SK-N-SH (cell line): ENCODE measurements at regions not wholly inside any gene's neighbourhood (a gene's known extent, or its start where the extent isn't known, plus 50 kb on each side); places are given as distances from the start of the nearest gene placed in this dataset.

Source experiments
- CTCF ChIA-PET: fragments of 300-600, 350-600 bp; formaldehyde crosslinking; extraction: SDS; loops from one replicate; lab custom pipeline; 2021; lab: Yijun Ruan, JAX
- POLR2A ChIA-PET: fragments of 350-600 bp; sonication (Branson Sonifier 250); formaldehyde crosslinking; extraction: SDS; loops from one replicate; lab custom pipeline; 2020; ENCODE audit warnings: antibody characterized with exemption, inconsistent platforms; lab: Yijun Ruan, JAX
- DNase-seq: peaks from one replicate; pipeline ENCODE4 v3.0.0; 2012
- H2AFZ ChIP-seq: fragments of 200-600 bp; sonication (generic); 2 replicates; pipeline ENCODE4 v1.8.1; 2016; ENCODE audit warnings: antibody characterized with exemption, mild to moderate bottlenecking, low read depth
- H3F3A ChIP-seq: fragments of 200-600 bp; sonication (generic); replicated peaks from 2 replicates; pipeline ENCODE3; 2016; ENCODE audit warnings: antibody characterized with exemption, mild to moderate bottlenecking; ENCODE audit not compliant: insufficient read depth
- H3K27ac ChIP-seq, 2 experiments: fragments of 200-500 bp in 1 of 2; fragments of 200-600 bp in 1 of 2; sonication (Bioruptor generic) in 1 of 2; sonication (generic), shearing (Covaris generic) in 1 of 2; 2 replicates each; pipeline versions ENCODE4 v1.5.1 to v1.6.1; 2014 to 2016; ENCODE audit warnings: low read depth in 2 of 2, inconsistent platforms in 1 of 2, low read length in 1 of 2, mild to moderate bottlenecking in 1 of 2, mixed read lengths in 1 of 2
- H3K27me3 ChIP-seq: fragments of 200-600 bp; sonication (generic), shearing (Covaris generic); 2 replicates; pipeline ENCODE4 v1.6.1; 2016; ENCODE audit warnings: mixed run types; ENCODE audit not compliant: insufficient read depth
- H3K36me3 ChIP-seq, 2 experiments: fragments of 200-500 bp in 1 of 2; fragments of 200-600 bp in 1 of 2; sonication (Bioruptor generic) in 1 of 2; sonication (generic) in 1 of 2; replicated peaks in 1 of 2; 2 replicates each; pipeline versions ENCODE3 to v1.5.1; 2014 to 2016; ENCODE audit warnings: low read length in 1 of 2, mild to moderate bottlenecking in 1 of 2; ENCODE audit not compliant: insufficient read depth in 2 of 2, control insufficient read depth in 1 of 2
- H3K4me1 ChIP-seq, 2 experiments: fragments of 200-500 bp in 1 of 2; fragments of 200-600 bp in 1 of 2; sonication (Bioruptor generic) in 1 of 2; sonication (generic), shearing (Covaris generic) in 1 of 2; 2 replicates each; pipeline versions ENCODE4 v1.5.1 to v1.6.1; 2014 to 2016; ENCODE audit warnings: low read depth in 1 of 2, low read length in 1 of 2, mixed run types in 1 of 2; ENCODE audit not compliant: insufficient read depth in 2 of 2, control insufficient read depth in 1 of 2
- H3K4me2 ChIP-seq: fragments of 200-600 bp; sonication (generic), shearing (Covaris generic); 2 replicates; pipeline ENCODE4 v1.6.1; 2017; ENCODE audit warnings: mixed run types
- H3K4me3 ChIP-seq, 2 experiments: fragments of 200-500 bp in 1 of 2; fragments of 200-600 bp in 1 of 2; sonication (Bioruptor generic) in 1 of 2; sonication (generic), shearing (Covaris generic) in 1 of 2; 2 replicates each; pipeline versions ENCODE4 v1.5.1 to v1.8.1; 2014 to 2016; ENCODE audit warnings: low read depth in 2 of 2, inconsistent platforms in 1 of 2, low read length in 1 of 2, mild to moderate bottlenecking in 1 of 2, mixed read lengths in 1 of 2, moderate library complexity in 1 of 2
- H3K79me2 ChIP-seq: fragments of 200-600 bp; sonication (generic); 2 replicates; pipeline ENCODE4 v1.8.1; 2017; ENCODE audit warnings: mild to moderate bottlenecking; ENCODE audit not compliant: insufficient read depth
- H3K9ac ChIP-seq: fragments of 200-600 bp; sonication (generic); 2 replicates; pipeline ENCODE4 v1.6.1; 2017; ENCODE audit warnings: mixed run types
- H3K9me2 ChIP-seq: fragments of 200-600 bp; sonication (generic); 2 replicates; pipeline ENCODE4 v1.6.1; 2017; ENCODE audit warnings: mixed run types
- H3K9me3 ChIP-seq: fragments of 200-600 bp; sonication (generic); 2 replicates; pipeline ENCODE4 v1.6.1; 2017; ENCODE audit warnings: mixed run types, mild to moderate bottlenecking, moderate library complexity
- H4K20me1 ChIP-seq: fragments of 200-600 bp; sonication (generic); 2 replicates; pipeline ENCODE4 v1.6.1; 2017; ENCODE audit warnings: mild to moderate bottlenecking, mixed run types; ENCODE audit not compliant: insufficient read depth
- EP300 ChIP-seq, 2 experiments: IDR thresholded peaks; 2 replicates each; pipeline versions ENCODE4 v1.4.0 to v1.6.1; 2012; ENCODE audit warnings: borderline replicate concordance in 1 of 2, low read depth in 1 of 2, low read length in 1 of 2
- FOXM1 ChIP-seq: IDR thresholded peaks from 2 replicates; pipeline ENCODE4 v1.4.0; 2012; ENCODE audit warnings: low read depth, mild to moderate bottlenecking
- JUND ChIP-seq: IDR thresholded peaks from 2 replicates; pipeline ENCODE4 v1.4.0; 2012
- NFIC ChIP-seq: IDR thresholded peaks from 2 replicates; pipeline ENCODE4 v1.4.0; 2012; ENCODE audit warnings: borderline replicate concordance
- NRF1 ChIP-seq: IDR thresholded peaks from 2 replicates; pipeline ENCODE4 v1.6.1; 2012; ENCODE audit warnings: low read depth, mild to moderate bottlenecking, low read length
- POLR2AphosphoS5 ChIP-seq: IDR thresholded peaks from 2 replicates; pipeline ENCODE4 v1.6.1; 2012; ENCODE audit warnings: low read depth, low read length
- RAD21 ChIP-seq: IDR thresholded peaks from 2 replicates; pipeline ENCODE4 v1.6.1; 2012; ENCODE audit warnings: mild to moderate bottlenecking, low read length
- RFX5 ChIP-seq: IDR thresholded peaks from 2 replicates; pipeline ENCODE4 v1.6.1; 2012; ENCODE audit warnings: mild to moderate bottlenecking, improper control_type of control experiment, low read length
- SIN3A ChIP-seq: IDR thresholded peaks from 2 replicates; pipeline ENCODE4 v1.6.1; 2012; ENCODE audit warnings: low read depth, mild to moderate bottlenecking, low read length, moderate library complexity, borderline replicate concordance
- TAF1 ChIP-seq: IDR thresholded peaks from 2 replicates; pipeline ENCODE4 v1.6.1; 2012; ENCODE audit warnings: low read depth, mild to moderate bottlenecking, low read length, moderate library complexity, borderline replicate concordance
- TCF12 ChIP-seq: IDR thresholded peaks from 2 replicates; pipeline ENCODE4 v1.4.0; 2012
- YY1 ChIP-seq: IDR thresholded peaks from 2 replicates; pipeline ENCODE4 v1.4.0; 2012; ENCODE audit warnings: low read depth, mild to moderate bottlenecking
- WGBS: methylation state at CpG from one replicate; pipeline ENCODE4 v1.1.6; 2017; ENCODE audit warnings: low lambda C conversion rate; 5-methylcytosine and 5-hydroxymethylcytosine counted together
- TF ChIP-seq, protein P1 (sequence below): IDR thresholded peaks from 2 replicates; pipeline ENCODE4 v1.4.0; 2012; ENCODE audit warnings: low read depth
- TF ChIP-seq, protein P2 (sequence below): IDR thresholded peaks from 2 replicates; pipeline ENCODE4 v1.6.1; 2012; ENCODE audit warnings: mild to moderate bottlenecking, low read depth, low read length, moderate library complexity
- TF ChIP-seq, protein P3 (sequence below): IDR thresholded peaks from 2 replicates; pipeline ENCODE4 v1.4.0; 2012; ENCODE audit warnings: low read depth, borderline replicate concordance

DNA sequence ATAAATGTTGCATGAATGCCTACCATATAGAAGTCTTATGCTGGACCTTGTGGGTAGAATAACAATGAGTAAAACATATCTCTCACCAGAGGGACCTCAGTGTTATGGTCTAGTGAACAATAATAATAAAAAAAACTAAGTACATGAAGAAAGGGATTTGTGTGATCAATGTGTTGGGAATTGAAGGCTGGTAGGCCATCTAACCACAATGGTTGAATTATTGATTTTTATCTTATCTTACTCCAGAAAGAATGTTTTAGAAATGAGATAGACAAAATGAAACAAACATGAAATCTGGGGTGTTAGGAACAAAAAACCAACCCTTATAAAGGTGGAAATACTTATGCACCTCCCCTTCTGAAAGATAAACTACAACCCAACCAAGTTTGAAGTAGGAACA lies 243.9 kb upstream of the LRIG3 start:
- TF ChIP-seq JUND (no peak), TAF1 (no peak), TCF12 (no peak), NRF1 (no peak), RFX5 (no peak), NFIC (no peak), SIN3A (no peak), RAD21 (no peak), YY1 (no peak), POLR2AphosphoS5 (no peak)
- TF ChIP-seq, protein P1, sequence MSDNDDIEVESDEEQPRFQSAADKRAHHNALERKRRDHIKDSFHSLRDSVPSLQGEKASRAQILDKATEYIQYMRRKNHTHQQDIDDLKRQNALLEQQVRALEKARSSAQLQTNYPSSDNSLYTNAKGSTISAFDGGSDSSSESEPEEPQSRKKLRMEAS: no peak
- TF ChIP-seq, protein P2, sequence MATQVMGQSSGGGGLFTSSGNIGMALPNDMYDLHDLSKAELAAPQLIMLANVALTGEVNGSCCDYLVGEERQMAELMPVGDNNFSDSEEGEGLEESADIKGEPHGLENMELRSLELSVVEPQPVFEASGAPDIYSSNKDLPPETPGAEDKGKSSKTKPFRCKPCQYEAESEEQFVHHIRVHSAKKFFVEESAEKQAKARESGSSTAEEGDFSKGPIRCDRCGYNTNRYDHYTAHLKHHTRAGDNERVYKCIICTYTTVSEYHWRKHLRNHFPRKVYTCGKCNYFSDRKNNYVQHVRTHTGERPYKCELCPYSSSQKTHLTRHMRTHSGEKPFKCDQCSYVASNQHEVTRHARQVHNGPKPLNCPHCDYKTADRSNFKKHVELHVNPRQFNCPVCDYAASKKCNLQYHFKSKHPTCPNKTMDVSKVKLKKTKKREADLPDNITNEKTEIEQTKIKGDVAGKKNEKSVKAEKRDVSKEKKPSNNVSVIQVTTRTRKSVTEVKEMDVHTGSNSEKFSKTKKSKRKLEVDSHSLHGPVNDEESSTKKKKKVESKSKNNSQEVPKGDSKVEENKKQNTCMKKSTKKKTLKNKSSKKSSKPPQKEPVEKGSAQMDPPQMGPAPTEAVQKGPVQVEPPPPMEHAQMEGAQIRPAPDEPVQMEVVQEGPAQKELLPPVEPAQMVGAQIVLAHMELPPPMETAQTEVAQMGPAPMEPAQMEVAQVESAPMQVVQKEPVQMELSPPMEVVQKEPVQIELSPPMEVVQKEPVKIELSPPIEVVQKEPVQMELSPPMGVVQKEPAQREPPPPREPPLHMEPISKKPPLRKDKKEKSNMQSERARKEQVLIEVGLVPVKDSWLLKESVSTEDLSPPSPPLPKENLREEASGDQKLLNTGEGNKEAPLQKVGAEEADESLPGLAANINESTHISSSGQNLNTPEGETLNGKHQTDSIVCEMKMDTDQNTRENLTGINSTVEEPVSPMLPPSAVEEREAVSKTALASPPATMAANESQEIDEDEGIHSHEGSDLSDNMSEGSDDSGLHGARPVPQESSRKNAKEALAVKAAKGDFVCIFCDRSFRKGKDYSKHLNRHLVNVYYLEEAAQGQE: no peak
- TF ChIP-seq, protein P3, sequence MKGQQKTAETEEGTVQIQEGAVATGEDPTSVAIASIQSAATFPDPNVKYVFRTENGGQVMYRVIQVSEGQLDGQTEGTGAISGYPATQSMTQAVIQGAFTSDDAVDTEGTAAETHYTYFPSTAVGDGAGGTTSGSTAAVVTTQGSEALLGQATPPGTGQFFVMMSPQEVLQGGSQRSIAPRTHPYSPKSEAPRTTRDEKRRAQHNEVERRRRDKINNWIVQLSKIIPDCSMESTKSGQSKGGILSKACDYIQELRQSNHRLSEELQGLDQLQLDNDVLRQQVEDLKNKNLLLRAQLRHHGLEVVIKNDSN: no peak

DNA sequence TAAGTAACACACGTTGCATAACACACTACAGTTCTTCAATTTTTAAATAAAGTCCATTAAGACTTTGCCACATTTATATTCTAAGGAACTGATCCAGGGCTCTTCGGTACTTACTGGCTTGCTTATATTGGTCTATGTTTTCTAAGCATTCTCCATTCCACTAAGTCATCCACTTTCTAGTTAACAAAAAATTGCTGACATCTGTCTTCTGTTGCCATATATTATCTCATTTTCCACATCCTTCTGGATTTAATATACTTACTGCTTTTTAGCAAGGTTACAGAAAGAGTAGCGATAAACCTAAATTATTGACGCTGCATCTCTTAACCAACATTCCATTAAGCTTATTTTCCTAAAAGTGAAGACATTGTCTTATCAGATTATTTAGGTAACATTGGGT lies 238.4 kb upstream of the LRIG3 start:
- H3K79me2 ChIP-seq: no peaks in the 10 kb centered on the region
- H3K4me2 ChIP-seq: no peak overlapping the region
- WGBS: 9% methylated on average over 4 of the region's 4 CpGs

More for the DNA sequence above, 243.9 kb upstream of the LRIG3 start:
- Histone ChIP-seq H3K27ac (no peak overlapping the region), H3K9me3 (no peaks in the 10 kb centered on the region), H4K20me1 (no peaks in the 10 kb centered on the region), H2AFZ (no peak overlapping the region), H3K9me2 (no peaks in the 10 kb centered on the region), H3K9ac (no peak overlapping the region), H3F3A (no peaks in the 10 kb centered on the region), H3K27me3 (peaks cover 2% of the 10 kb centered on the region; the same call in 1 of the 2 replicates), H3K36me3 (no peaks in the 10 kb centered on the region), H3K4me2 (no peak overlapping the region), H3K79me2 (no peaks in the 10 kb centered on the region), H3K4me3 (no peak overlapping the region), H3K4me1 (no peaks in the 10 kb centered on the region)
- no peak for DNase-seq
- POLR2A ChIA-PET: no interaction called here
- CTCF ChIA-PET: interaction anchor here (0.6 to 2.6 kb wide), 11 partner anchors 12 to 818 kb away, joined by 3 to 24 read pairs (median 5); no protein-coding TSS in a partner anchor

More for the DNA sequence above, 238.4 kb upstream of the LRIG3 start:
- Histone ChIP-seq H4K20me1 (no peaks in the 10 kb centered on the region), H3K9me2 (no peaks in the 10 kb centered on the region), H3K4me3 (no peak overlapping the region), H3K27me3 (peaks cover 16% of the 10 kb centered on the region), H2AFZ (no peak overlapping the region), H3K9me3 (no peaks in the 10 kb centered on the region), H3K4me1 (no peaks in the 10 kb centered on the region), H3K27ac (no peak overlapping the region), H3K36me3 (no peaks in the 10 kb centered on the region), H3F3A (no peaks in the 10 kb centered on the region), H3K9ac (no peak overlapping the region)
- DNase-seq: no peak
- ChIA-PET POLR2A (no interaction called here), CTCF (interaction anchor here (1.1 to 3.4 kb wide), 5 partner anchors 9 to 618 kb away, joined by 3 to 19 read pairs (median 7); no protein-coding TSS in a partner anchor)
- TF ChIP-seq RFX5: no peak
- TF ChIP-seq FOXM1: no peak
- TF ChIP-seq EP300 (IDR thresholded peaks at IDR 0.05; ENCODE audit: borderline replicate concordance in 1 of 2, low read depth in 1 of 2, low read length in 1 of 2): no peak
